ENCODE measurements at regions not wholly inside any gene's neighbourhood (a gene's known extent, or its start where the extent isn't known, plus 50 kb on each side); places are given as distances from the start of the nearest gene placed in this dataset.
"Not testable (repeated sequence)": the region's sequence is repeated elsewhere in the genome, so short reads cannot be mapped to it uniquely, and the experiment has no call there.

- Histone ChIP-seq H3K4me1 (ENCODE audit: control insufficient read depth, insufficient read depth, low read length) (peaks cover 32% of the 10 kb centered on the region), H3K4me3 (ENCODE audit: low read depth, low read length) (no peak overlapping the region), H3K9ac (ENCODE audit: low read depth, low read length) (no peak overlapping the region), H3K9me3 (ENCODE audit: control insufficient read depth, insufficient read depth, low read length) (peaks cover 16% of the 10 kb centered on the region), H3K27ac (ENCODE audit: low read depth, low read length) (no peak overlapping the region), H3K36me3 (ENCODE audit: control insufficient read depth, insufficient read depth, low read length) (no peaks in the 10 kb centered on the region), H3K27me3 (ENCODE audit: control insufficient read depth, insufficient read depth, low read length) (no peaks in the 10 kb centered on the region)
Measured at GRCh38 chr4:42311591-42311990, 85.7 kb upstream of the SHISA3 start.

DNA sequence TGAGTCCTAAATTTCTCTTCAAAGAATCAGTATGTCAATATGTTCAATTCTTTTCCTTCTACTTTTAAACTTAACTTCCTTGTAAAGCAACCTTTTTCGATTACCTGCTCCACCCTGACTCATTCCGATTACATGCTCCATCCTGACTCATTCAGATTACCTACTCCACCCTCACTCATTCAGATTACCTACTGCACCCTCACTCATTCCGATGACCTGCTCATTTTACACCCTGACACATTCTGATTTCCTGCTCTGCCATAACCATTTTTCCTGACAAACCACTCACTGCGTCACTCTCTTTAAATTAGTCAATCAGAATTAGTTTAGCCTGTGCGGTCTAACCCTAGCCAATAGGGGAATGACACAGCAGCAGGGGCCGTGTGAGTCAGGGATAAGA lies 83.9 kb upstream of the SHISA3 start:
- peaks cover 16% of the 10 kb centered on the region for H3K9me3 ChIP-seq (ENCODE audit: control insufficient read depth, insufficient read depth, low read length)
- not testable (repeated sequence) for H3K4me3 ChIP-seq (ENCODE audit: low read depth, low read length); H3K9ac ChIP-seq (ENCODE audit: low read depth, low read length); H3K36me3 ChIP-seq (ENCODE audit: control insufficient read depth, insufficient read depth, low read length); H3K27me3 ChIP-seq (ENCODE audit: control insufficient read depth, insufficient read depth, low read length); H3K27ac ChIP-seq (ENCODE audit: low read depth, low read length)
- peaks cover 35% of the 10 kb centered on the region for H3K4me1 ChIP-seq (ENCODE audit: control insufficient read depth, insufficient read depth, low read length)

- Histone ChIP-seq H3K4me1 (ENCODE audit: control insufficient read depth, insufficient read depth, low read length) (peaks cover 35% of the 10 kb centered on the region), H3K27ac (ENCODE audit: low read depth, low read length) (no peak overlapping the region), H3K9ac (ENCODE audit: low read depth, low read length) (no peak overlapping the region), H3K36me3 (ENCODE audit: control insufficient read depth, insufficient read depth, low read length) (no peaks in the 10 kb centered on the region), H3K27me3 (ENCODE audit: control insufficient read depth, insufficient read depth, low read length) (no peaks in the 10 kb centered on the region), H3K9me3 (ENCODE audit: control insufficient read depth, insufficient read depth, low read length) (peaks cover 16% of the 10 kb centered on the region), H3K4me3 (ENCODE audit: low read depth, low read length) (no peak overlapping the region)
Measured at GRCh38 chr4:42313872-42314271, 83.4 kb upstream of the SHISA3 start.

GRCh38 chr4:42315231-42315630 lies 82.1 kb upstream of the SHISA3 start:
- H3K27me3 ChIP-seq (ENCODE audit: control insufficient read depth, insufficient read depth, low read length) = no peaks in the 10 kb centered on the region
- no peak overlapping the region for H3K9ac ChIP-seq (ENCODE audit: low read depth, low read length)
- H3K36me3 ChIP-seq (ENCODE audit: control insufficient read depth, insufficient read depth, low read length) = no peaks in the 10 kb centered on the region
- no peak overlapping the region for H3K4me3 ChIP-seq (ENCODE audit: low read depth, low read length)
- peaks cover 16% of the 10 kb centered on the region for H3K9me3 ChIP-seq (ENCODE audit: control insufficient read depth, insufficient read depth, low read length)
- H3K4me1 ChIP-seq (ENCODE audit: control insufficient read depth, insufficient read depth, low read length) = peaks cover 30% of the 10 kb centered on the region
- no peak overlapping the region for H3K27ac ChIP-seq (ENCODE audit: low read depth, low read length)

DNA sequence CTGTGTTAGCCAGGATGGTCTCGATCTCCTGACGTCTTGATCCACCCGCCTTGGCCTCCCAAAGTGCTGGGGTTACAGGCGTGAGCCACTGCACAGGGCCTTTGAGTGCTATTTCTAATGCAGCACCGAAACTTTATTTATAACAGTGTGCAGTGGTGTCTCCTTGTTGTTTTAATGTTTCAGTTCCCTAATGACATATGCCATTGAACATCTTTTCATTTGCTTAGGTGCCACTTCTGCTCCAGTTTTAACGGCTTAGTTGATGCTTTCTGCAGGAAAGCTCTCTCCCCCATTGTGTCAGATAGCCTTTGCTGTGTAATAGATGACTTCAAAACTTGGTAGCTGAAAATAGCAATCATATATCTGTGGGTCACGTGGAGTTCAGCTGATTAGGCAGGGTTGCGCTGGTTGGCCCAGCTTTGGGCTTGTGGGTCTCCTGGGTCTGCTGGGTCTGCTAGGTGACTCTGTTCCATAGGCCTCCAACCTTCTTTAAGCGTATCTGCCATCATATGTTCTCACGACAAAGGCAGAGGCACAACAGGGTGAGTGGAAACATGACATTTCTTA lies 76.4 kb upstream of the SHISA3 start:
- H3K27ac ChIP-seq (ENCODE audit: low read depth, low read length) = no peak overlapping the region
- no peak overlapping the region for H3K9ac ChIP-seq (ENCODE audit: low read depth, low read length)
- H3K9me3 ChIP-seq (ENCODE audit: control insufficient read depth, insufficient read depth, low read length) = no peaks in the 10 kb centered on the region
- no peaks in the 10 kb centered on the region for H3K27me3 ChIP-seq (ENCODE audit: control insufficient read depth, insufficient read depth, low read length)
- H3K4me3 ChIP-seq (ENCODE audit: low read depth, low read length) = no peak overlapping the region
- no peaks in the 10 kb centered on the region for H3K36me3 ChIP-seq (ENCODE audit: control insufficient read depth, insufficient read depth, low read length)
- H3K4me1 ChIP-seq (ENCODE audit: control insufficient read depth, insufficient read depth, low read length) = peaks cover 14% of the 10 kb centered on the region

DNA sequence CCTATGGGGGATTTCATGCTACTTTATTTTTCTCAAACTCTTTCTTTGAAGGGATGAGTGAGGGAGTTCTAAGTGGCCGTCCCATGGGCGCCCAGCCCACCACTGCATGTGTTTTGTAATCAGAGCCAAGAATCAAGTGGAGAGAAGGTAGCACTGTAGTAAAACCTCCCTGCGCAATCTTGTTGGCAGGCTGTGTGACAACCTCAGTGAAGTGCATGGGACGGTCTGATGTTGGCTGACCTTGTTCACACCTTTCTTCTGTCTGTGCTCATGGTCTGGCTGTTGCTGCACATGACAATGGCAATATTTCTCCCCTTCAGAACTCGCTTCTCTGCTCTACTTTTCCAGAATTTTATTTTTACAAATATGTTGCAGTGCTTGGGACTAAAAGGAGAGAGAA lies 71.2 kb upstream of the SHISA3 start:
- Histone ChIP-seq H3K27ac (ENCODE audit: low read depth, low read length) (no peak overlapping the region), H3K9me3 (ENCODE audit: control insufficient read depth, insufficient read depth, low read length) (no peaks in the 10 kb centered on the region), H3K36me3 (ENCODE audit: control insufficient read depth, insufficient read depth, low read length) (no peaks in the 10 kb centered on the region), H3K4me3 (ENCODE audit: low read depth, low read length) (no peak overlapping the region), H3K9ac (ENCODE audit: low read depth, low read length) (no peak overlapping the region), H3K27me3 (ENCODE audit: control insufficient read depth, insufficient read depth, low read length) (no peaks in the 10 kb centered on the region), H3K4me1 (ENCODE audit: control insufficient read depth, insufficient read depth, low read length) (peaks cover 12% of the 10 kb centered on the region)

DNA sequence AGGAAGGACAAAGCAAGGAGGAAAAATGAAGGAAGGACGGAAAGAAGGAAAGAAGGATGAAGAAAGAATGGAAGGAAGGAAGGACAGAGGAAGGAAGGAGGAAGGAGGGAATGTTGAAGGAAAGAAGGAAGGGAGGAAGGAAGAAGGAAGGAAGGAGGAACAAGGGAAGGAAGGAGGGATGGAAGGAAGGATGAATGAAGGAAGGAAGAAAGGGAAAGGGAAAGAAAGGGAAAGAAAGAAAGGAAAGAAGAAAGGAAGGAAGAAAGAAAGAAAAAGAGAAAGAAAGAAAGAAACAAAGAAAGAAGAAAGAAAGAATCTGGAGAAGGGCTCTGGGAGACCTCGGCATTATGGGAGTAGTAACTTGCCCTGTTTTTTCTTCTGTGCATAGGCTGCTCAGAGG lies 70.8 kb upstream of the SHISA3 start:
- Histone ChIP-seq H3K27ac (ENCODE audit: low read depth, low read length) (no peak overlapping the region), H3K4me1 (ENCODE audit: control insufficient read depth, insufficient read depth, low read length) (peaks cover 11% of the 10 kb centered on the region), H3K36me3 (ENCODE audit: control insufficient read depth, insufficient read depth, low read length) (no peaks in the 10 kb centered on the region), H3K9me3 (ENCODE audit: control insufficient read depth, insufficient read depth, low read length) (no peaks in the 10 kb centered on the region), H3K27me3 (ENCODE audit: control insufficient read depth, insufficient read depth, low read length) (no peaks in the 10 kb centered on the region), H3K4me3 (ENCODE audit: low read depth, low read length) (no peak overlapping the region), H3K9ac (ENCODE audit: low read depth, low read length) (no peak overlapping the region)

GRCh38 chr4:42327323-42327722 lies 70.0 kb upstream of the SHISA3 start:
- H3K9me3 ChIP-seq (ENCODE audit: control insufficient read depth, insufficient read depth, low read length) = no peaks in the 10 kb centered on the region

GRCh38 chr4:42328978-42329377 lies 68.3 kb upstream of the SHISA3 start:
- peaks cover 7% of the 10 kb centered on the region for H3K4me1 ChIP-seq (ENCODE audit: control insufficient read depth, insufficient read depth, low read length)

More at GRCh38 chr4:42327323-42327722, 70.0 kb upstream of the SHISA3 start:
- Histone ChIP-seq H3K36me3 (ENCODE audit: control insufficient read depth, insufficient read depth, low read length) (no peaks in the 10 kb centered on the region), H3K9ac (ENCODE audit: low read depth, low read length) (no peak overlapping the region), H3K27me3 (ENCODE audit: control insufficient read depth, insufficient read depth, low read length) (no peaks in the 10 kb centered on the region), H3K27ac (ENCODE audit: low read depth, low read length) (no peak overlapping the region), H3K4me1 (ENCODE audit: control insufficient read depth, insufficient read depth, low read length) (peaks cover 7% of the 10 kb centered on the region), H3K4me3 (ENCODE audit: low read depth, low read length) (no peak overlapping the region)

GRCh38 chr4:42329421-42329820 lies 67.9 kb upstream of the SHISA3 start:
- no peaks in the 10 kb centered on the region for H3K9me3 ChIP-seq (ENCODE audit: control insufficient read depth, insufficient read depth, low read length)
- H3K4me3 ChIP-seq (ENCODE audit: low read depth, low read length) = no peak overlapping the region
- H3K9ac ChIP-seq (ENCODE audit: low read depth, low read length) = no peak overlapping the region
- peaks cover 7% of the 10 kb centered on the region for H3K4me1 ChIP-seq (ENCODE audit: control insufficient read depth, insufficient read depth, low read length)
- no peaks in the 10 kb centered on the region for H3K36me3 ChIP-seq (ENCODE audit: control insufficient read depth, insufficient read depth, low read length)
- no peaks in the 10 kb centered on the region for H3K27me3 ChIP-seq (ENCODE audit: control insufficient read depth, insufficient read depth, low read length)
- no peak overlapping the region for H3K27ac ChIP-seq (ENCODE audit: low read depth, low read length)

More at GRCh38 chr4:42328978-42329377, 68.3 kb upstream of the SHISA3 start:
- H3K9ac ChIP-seq (ENCODE audit: low read depth, low read length) = no peak overlapping the region
- no peaks in the 10 kb centered on the region for H3K9me3 ChIP-seq (ENCODE audit: control insufficient read depth, insufficient read depth, low read length)
- no peak overlapping the region for H3K27ac ChIP-seq (ENCODE audit: low read depth, low read length)
- no peak overlapping the region for H3K4me3 ChIP-seq (ENCODE audit: low read depth, low read length)
- no peaks in the 10 kb centered on the region for H3K36me3 ChIP-seq (ENCODE audit: control insufficient read depth, insufficient read depth, low read length)
- H3K27me3 ChIP-seq (ENCODE audit: control insufficient read depth, insufficient read depth, low read length) = no peaks in the 10 kb centered on the region

DNA sequence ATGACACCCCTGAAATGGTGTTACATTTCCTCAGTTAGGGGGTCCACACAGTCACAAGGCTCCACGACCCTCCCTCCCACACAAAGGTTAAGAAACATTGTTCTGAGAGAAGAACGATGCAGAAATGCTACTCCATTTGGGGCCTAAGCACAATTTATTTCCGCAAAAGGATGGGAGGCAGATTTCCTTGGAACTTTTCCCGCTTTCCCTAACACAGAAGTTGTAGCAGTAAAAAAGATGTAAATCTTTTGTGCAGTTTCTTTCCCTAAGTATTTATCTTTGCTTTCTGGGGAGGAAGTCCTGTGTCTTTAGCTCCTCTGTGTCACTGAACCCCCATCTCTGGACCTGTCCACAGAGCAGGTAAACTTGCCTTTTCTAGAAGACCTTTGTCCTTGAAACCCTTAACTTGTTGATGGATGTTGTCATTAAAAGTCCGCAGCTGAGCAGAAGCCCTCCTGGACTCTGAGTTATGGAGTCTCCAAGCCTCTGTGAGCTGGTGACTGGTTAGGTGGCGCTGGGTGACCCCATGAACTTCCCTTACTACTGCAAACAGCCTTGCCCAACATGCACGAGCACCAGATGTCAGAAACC lies 67.2 kb upstream of the SHISA3 start:
- Histone ChIP-seq H3K4me1 (ENCODE audit: control insufficient read depth, insufficient read depth, low read length) (peaks cover 7% of the 10 kb centered on the region), H3K36me3 (ENCODE audit: control insufficient read depth, insufficient read depth, low read length) (no peaks in the 10 kb centered on the region), H3K9ac (ENCODE audit: low read depth, low read length) (no peak overlapping the region), H3K9me3 (ENCODE audit: control insufficient read depth, insufficient read depth, low read length) (no peaks in the 10 kb centered on the region), H3K4me3 (ENCODE audit: low read depth, low read length) (no peak overlapping the region), H3K27me3 (ENCODE audit: control insufficient read depth, insufficient read depth, low read length) (no peaks in the 10 kb centered on the region), H3K27ac (ENCODE audit: low read depth, low read length) (no peak overlapping the region)

All from HUES48 (cell line).